ENCODE measurements at regions not wholly inside any gene's neighbourhood (a gene's known extent, or its start where the extent isn't known, plus 50 kb on each side); places are given as distances from the start of the nearest gene placed in this dataset.

DNA sequence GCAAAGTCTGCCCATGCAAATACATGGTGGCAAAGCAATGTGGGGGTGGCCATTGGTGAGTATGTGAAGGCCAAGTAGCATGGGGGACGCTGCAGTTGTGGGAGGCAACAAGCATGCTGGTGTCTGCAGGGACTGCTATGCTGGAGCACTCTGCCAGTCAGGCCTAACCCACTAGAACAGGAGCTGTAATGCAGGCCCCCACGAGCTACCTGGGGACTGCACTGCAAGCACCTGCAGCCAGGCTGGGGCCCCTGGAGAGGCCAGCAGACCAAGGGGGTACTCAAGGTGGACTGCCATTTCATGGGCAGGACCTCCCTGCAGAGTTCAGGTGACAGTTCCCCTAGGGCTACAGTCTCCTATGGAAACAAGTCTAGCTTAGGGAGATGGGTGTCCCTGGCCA lies 183.8 kb upstream of the PDE4D start:
- TF ChIP-seq CTCF (IDR thresholded peaks at IDR 0.05) (no peak), EP300 (IDR thresholded peaks at IDR 0.05) (no peak)

Measured in suprapubic skin (tissue), 3 donors.